NB4 (cell line): ENCODE measurements at regions not wholly inside any gene's neighbourhood (a gene's known extent, or its start where the extent isn't known, plus 50 kb on each side); places are given as distances from the start of the nearest gene placed in this dataset.

Experiments
- POLR2A ChIP-seq: IDR thresholded peaks from 2 replicates; pipeline ENCODE4 v1.6.1; 2011; ENCODE audit warnings: mild to moderate bottlenecking; ENCODE audit not compliant: insufficient read length; ENCODE audit errors: extremely low read depth
- TF ChIP-seq, protein P1 (sequence below): IDR thresholded peaks from one replicate; pipeline ENCODE4 v1.5.1; 2012; ENCODE audit warnings: low read depth, low read length
- TF ChIP-seq, protein P2 (sequence below): IDR thresholded peaks from 2 replicates; pipeline ENCODE4 v1.6.1; 2011; ENCODE audit warnings: low read depth, low read length

DNA sequence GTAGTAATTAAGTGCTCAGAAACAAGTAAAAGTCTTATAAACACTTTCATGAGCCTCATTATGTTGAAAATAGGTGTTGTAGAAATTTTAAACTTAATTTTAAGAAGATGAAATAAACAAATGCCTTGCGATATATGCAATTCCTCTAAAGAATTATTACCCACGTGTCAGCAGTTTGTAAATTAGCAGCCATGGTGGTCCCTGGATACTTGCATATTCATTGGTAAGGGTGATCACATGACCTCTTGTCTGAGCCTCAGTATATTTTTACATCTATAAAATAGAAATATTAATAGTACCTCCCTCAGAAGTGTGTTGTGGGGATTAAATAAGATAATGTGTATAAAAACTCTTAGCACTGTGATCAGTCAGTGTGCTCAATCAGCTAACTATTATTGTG, 141.5 kb upstream of the SVIL start:
- no peak for TF ChIP-seq POLR2A
- TF ChIP-seq, protein P1, sequence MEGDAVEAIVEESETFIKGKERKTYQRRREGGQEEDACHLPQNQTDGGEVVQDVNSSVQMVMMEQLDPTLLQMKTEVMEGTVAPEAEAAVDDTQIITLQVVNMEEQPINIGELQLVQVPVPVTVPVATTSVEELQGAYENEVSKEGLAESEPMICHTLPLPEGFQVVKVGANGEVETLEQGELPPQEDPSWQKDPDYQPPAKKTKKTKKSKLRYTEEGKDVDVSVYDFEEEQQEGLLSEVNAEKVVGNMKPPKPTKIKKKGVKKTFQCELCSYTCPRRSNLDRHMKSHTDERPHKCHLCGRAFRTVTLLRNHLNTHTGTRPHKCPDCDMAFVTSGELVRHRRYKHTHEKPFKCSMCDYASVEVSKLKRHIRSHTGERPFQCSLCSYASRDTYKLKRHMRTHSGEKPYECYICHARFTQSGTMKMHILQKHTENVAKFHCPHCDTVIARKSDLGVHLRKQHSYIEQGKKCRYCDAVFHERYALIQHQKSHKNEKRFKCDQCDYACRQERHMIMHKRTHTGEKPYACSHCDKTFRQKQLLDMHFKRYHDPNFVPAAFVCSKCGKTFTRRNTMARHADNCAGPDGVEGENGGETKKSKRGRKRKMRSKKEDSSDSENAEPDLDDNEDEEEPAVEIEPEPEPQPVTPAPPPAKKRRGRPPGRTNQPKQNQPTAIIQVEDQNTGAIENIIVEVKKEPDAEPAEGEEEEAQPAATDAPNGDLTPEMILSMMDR = no peak
- TF ChIP-seq, protein P2, sequence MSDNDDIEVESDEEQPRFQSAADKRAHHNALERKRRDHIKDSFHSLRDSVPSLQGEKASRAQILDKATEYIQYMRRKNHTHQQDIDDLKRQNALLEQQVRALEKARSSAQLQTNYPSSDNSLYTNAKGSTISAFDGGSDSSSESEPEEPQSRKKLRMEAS = no peak
